WI38 (cell line): ENCODE measurements at regions not wholly inside any gene's neighbourhood (a gene's known extent, or its start where the extent isn't known, plus 50 kb on each side); places are given as distances from the start of the nearest gene placed in this dataset.

Experiments used
- H3K4me3 ChIP-seq: 2 replicates; pipeline ENCODE4 v1.5.1; 2011; ENCODE audit warnings: low read depth, mild to moderate bottlenecking, control low read depth, low read length
- CTCF ChIP-seq: IDR thresholded peaks from 2 replicates; pipeline ENCODE4 v1.5.1; 2012; ENCODE audit warnings: low read depth, mild to moderate bottlenecking, control low read depth, low read length

GRCh38 chr12:131353826-131354225, 357.1 kb upstream of the SFSWAP start:
- TF ChIP-seq CTCF, result no peak
- H3K4me3 ChIP-seq, result no peak overlapping the region

- H3K4me3 ChIP-seq, result no peak overlapping the region
- no peak for TF ChIP-seq CTCF
Observed at GRCh38 chr12:131355361-131356245, 355.3 kb upstream of the SFSWAP start.

GRCh38 chr12:131356485-131357184, 354.3 kb upstream of the SFSWAP start:
- H3K4me3 ChIP-seq, result no peak overlapping the region
- no peak for TF ChIP-seq CTCF

GRCh38 chr12:131357185-131357747, 353.6 kb upstream of the SFSWAP start:
- no peak overlapping the region for H3K4me3 ChIP-seq
- TF ChIP-seq CTCF, result no peak

GRCh38 chr12:131357920-131358319, 353.0 kb upstream of the SFSWAP start:
- no peak for TF ChIP-seq CTCF
- H3K4me3 ChIP-seq, result no peak overlapping the region

GRCh38 chr12:131362291-131363211, 348.3 kb upstream of the SFSWAP start:
- TF ChIP-seq CTCF, result no peak
- H3K4me3 ChIP-seq, result no peak overlapping the region
